Sigmoid colon (tissue), 6 donors: ENCODE measurements at regions not wholly inside any gene's neighbourhood (a gene's known extent, or its start where the extent isn't known, plus 50 kb on each side); places are given as distances from the start of the nearest gene placed in this dataset.

Experiments
- DNase-seq: peaks from one replicate; pipeline ENCODE4 v3.0.0-alpha.2; 2019
- H3K27ac ChIP-seq, 4 donors: fragments of 200-600 bp; sonication (generic); one replicate each; pipeline ENCODE4 v1.5.1; 2016 to 2019; ENCODE audit warnings: mild to moderate bottlenecking in 1 of 4
- H3K27me3 ChIP-seq, 3 donors: fragments of 200-600 bp; sonication (generic); one replicate each; pipeline ENCODE4 v1.5.1; 2019; ENCODE audit warnings: mild to moderate bottlenecking in 1 of 3
- H3K36me3 ChIP-seq, 4 donors: fragments of 200-600 bp; sonication (generic); one replicate each; pipeline ENCODE4 v1.5.1; 2016 to 2019
- H3K4me1 ChIP-seq, 4 donors: fragments of 200-600 bp; sonication (generic); one replicate each; pipeline ENCODE4 v1.5.1; 2017 to 2019
- H3K4me3 ChIP-seq, 4 donors: fragments of 200-600 bp; sonication (generic); one replicate each; pipeline ENCODE4 v1.5.1; 2017 to 2019; ENCODE audit warnings: mild to moderate bottlenecking in 2 of 4, moderate library complexity in 1 of 4
- H3K9me3 ChIP-seq, 4 donors: fragments of 200-600 bp in 3 of 4; sonication (generic) in 3 of 4; one replicate each; pipeline versions ENCODE4 v1.5.1 to v1.6.1; 2013 to 2019
- CTCF ChIP-seq, 4 experiments: fragments of 450-650 bp in 3 of 4; fragments of 200-600 bp in 1 of 4; IDR thresholded peaks; one replicate each; pipeline ENCODE4 v1.5.1; 2016 to 2019; ENCODE audit warnings: antibody characterized with exemption in 4 of 4, mild to moderate bottlenecking in 3 of 4, moderate library complexity in 2 of 4
- EP300 ChIP-seq, 4 donors: sonication (generic); formaldehyde crosslinking; IDR thresholded peaks; one replicate each; pipeline ENCODE4 v1.6.1; 2017; ENCODE audit warnings: antibody characterized with exemption in 4 of 4
- POLR2A ChIP-seq, 2 donors: fragments of 450-650 bp; IDR thresholded peaks; one replicate each; pipeline ENCODE4 v1.6.1; 2016; ENCODE audit warnings: antibody characterized with exemption in 2 of 2, mild to moderate bottlenecking in 2 of 2, moderate library complexity in 2 of 2
- POLR2AphosphoS5 ChIP-seq, 4 donors: sonication (generic); formaldehyde crosslinking; IDR thresholded peaks; one replicate each; pipeline ENCODE4 v1.6.1; 2017; ENCODE audit warnings: antibody characterized with exemption in 4 of 4
- WGBS, 2 donors: extraction: QIAGEN DNeasy Blood & Tissue Kit; methylation state at CpG; one replicate each; pipeline ENCODE4 v1.1.7; 2013; 5-methylcytosine and 5-hydroxymethylcytosine counted together
- intact Hi-C: fragments of 100-400 bp; cut with DNase I; formaldehyde crosslinking; loops from one replicate; pipeline ENCODE4 v1.15.1; 2023
- donor health status: healthy with polysubstance abuse.
- donor health status: healthy.

- TF ChIP-seq CTCF (IDR thresholded peaks at IDR 0.05) (no peak), POLR2A (IDR thresholded peaks at IDR 0.05) (no peak), EP300 (IDR thresholded peaks at IDR 0.05) (no peak), POLR2AphosphoS5 (IDR thresholded peaks at IDR 0.05) (no peak)
Measured at GRCh38 chr2:65850695-65851094, 418.3 kb upstream of the SPRED2 start.

GRCh38 chr2:65846989-65847678 is 414.7 kb upstream of the SPRED2 start:
- intact Hi-C loops = no loop called here

More at GRCh38 chr2:65850695-65851094, 418.3 kb upstream of the SPRED2 start:
- Histone ChIP-seq H3K27me3 (no peaks in the 10 kb centered on the region), H3K4me3 (no peak overlapping the region), H3K9me3 (no peaks in the 10 kb centered on the region), H3K4me1 (no peaks in the 10 kb centered on the region), H3K36me3 (no peaks in the 10 kb centered on the region), H3K27ac (no peak overlapping the region)
- intact Hi-C loops = no loop called here
- no peak for DNase-seq

GRCh38 chr2:65845442-65846182 is 413.2 kb upstream of the SPRED2 start:
- no peaks in the 10 kb centered on the region for H3K9me3 ChIP-seq

More at GRCh38 chr2:65846989-65847678, 414.7 kb upstream of the SPRED2 start:
- Histone ChIP-seq H3K4me3 (no peak overlapping the region), H3K36me3 (no peaks in the 10 kb centered on the region), H3K4me1 (no peaks in the 10 kb centered on the region), H3K9me3 (no peaks in the 10 kb centered on the region), H3K27ac (no peak overlapping the region), H3K27me3 (no peaks in the 10 kb centered on the region)
- peak; percentile 78 for DNase-seq
- TF ChIP-seq POLR2AphosphoS5 (IDR thresholded peaks at IDR 0.05) (no peak), EP300 (IDR thresholded peaks at IDR 0.05) (no peak), POLR2A (IDR thresholded peaks at IDR 0.05) (no peak), CTCF (IDR thresholded peaks at IDR 0.05) (no peak)
- WGBS, 2 donors = 66 to 74% methylated on average over 9 of the region's 9 CpGs

GRCh38 chr2:65842104-65842503 is 409.7 kb upstream of the SPRED2 start:
- no peak for TF ChIP-seq EP300 (IDR thresholded peaks at IDR 0.05)
- TF ChIP-seq CTCF (IDR thresholded peaks at IDR 0.05) = no peak
- no peak for TF ChIP-seq POLR2AphosphoS5 (IDR thresholded peaks at IDR 0.05)
- TF ChIP-seq POLR2A (IDR thresholded peaks at IDR 0.05) = no peak
- intact Hi-C loops = no loop called here
- H3K9me3 ChIP-seq = no peaks in the 10 kb centered on the region
- 93 to 96% methylated on average over 1 of the region's 1 CpG for WGBS, 2 donors
- H3K4me3 ChIP-seq = no peak overlapping the region
- DNase-seq = no peak
- no peak overlapping the region for H3K27ac ChIP-seq
- no peaks in the 10 kb centered on the region for H3K4me1 ChIP-seq
- no peaks in the 10 kb centered on the region for H3K27me3 ChIP-seq
- no peaks in the 10 kb centered on the region for H3K36me3 ChIP-seq

More at GRCh38 chr2:65845442-65846182, 413.2 kb upstream of the SPRED2 start:
- H3K4me3 ChIP-seq = no peak overlapping the region
- intact Hi-C loops = no loop called here
- no peak for DNase-seq
- WGBS, 2 donors = 54 to 60% methylated on average over 5 of the region's 5 CpGs
- TF ChIP-seq POLR2AphosphoS5 (IDR thresholded peaks at IDR 0.05) (no peak), POLR2A (IDR thresholded peaks at IDR 0.05) (no peak), EP300 (IDR thresholded peaks at IDR 0.05) (no peak), CTCF (IDR thresholded peaks at IDR 0.05) (no peak)
- no peaks in the 10 kb centered on the region for H3K4me1 ChIP-seq
- no peak overlapping the region for H3K27ac ChIP-seq
- H3K27me3 ChIP-seq = no peaks in the 10 kb centered on the region
- H3K36me3 ChIP-seq = no peaks in the 10 kb centered on the region
